ENCODE measurements at regions not wholly inside any gene's neighbourhood (a gene's known extent, or its start where the extent isn't known, plus 50 kb on each side); places are given as distances from the start of the nearest gene placed in this dataset.

DNA sequence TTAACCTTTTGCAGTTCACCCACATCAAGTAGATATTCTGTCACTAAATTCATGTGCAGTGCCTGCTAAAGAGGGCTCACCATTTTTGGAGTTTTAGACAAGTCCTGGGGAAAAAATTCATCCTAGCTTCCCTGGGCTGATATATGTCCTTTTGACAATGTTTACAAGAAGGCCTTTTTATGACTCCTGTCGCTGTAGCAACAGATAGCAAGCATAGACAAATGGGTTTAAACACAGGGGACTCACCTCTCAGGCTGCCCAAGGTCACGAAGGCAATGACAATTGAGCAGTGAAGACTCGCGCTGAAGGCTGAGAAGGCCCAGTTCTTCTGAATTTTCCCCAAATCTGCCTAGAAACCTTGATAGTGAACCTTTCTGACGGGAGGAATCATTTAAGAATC, 150.7 kb upstream of the CPM start:
- TF ChIP-seq, protein P1, sequence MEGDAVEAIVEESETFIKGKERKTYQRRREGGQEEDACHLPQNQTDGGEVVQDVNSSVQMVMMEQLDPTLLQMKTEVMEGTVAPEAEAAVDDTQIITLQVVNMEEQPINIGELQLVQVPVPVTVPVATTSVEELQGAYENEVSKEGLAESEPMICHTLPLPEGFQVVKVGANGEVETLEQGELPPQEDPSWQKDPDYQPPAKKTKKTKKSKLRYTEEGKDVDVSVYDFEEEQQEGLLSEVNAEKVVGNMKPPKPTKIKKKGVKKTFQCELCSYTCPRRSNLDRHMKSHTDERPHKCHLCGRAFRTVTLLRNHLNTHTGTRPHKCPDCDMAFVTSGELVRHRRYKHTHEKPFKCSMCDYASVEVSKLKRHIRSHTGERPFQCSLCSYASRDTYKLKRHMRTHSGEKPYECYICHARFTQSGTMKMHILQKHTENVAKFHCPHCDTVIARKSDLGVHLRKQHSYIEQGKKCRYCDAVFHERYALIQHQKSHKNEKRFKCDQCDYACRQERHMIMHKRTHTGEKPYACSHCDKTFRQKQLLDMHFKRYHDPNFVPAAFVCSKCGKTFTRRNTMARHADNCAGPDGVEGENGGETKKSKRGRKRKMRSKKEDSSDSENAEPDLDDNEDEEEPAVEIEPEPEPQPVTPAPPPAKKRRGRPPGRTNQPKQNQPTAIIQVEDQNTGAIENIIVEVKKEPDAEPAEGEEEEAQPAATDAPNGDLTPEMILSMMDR (IDR thresholded peaks at IDR 0.05; ENCODE audit: low read depth, low read length): no peak
- no peak for TF ChIP-seq EZH2phosphoT487 (IDR thresholded peaks at IDR 0.05; ENCODE audit: low read depth)

Data from OCI-LY3 (cell line).